NCI-H146 treated with DMSO at 0.1 percent for 48 hours (cell line): ENCODE measurements at regions not wholly inside any gene's neighbourhood (a gene's known extent, or its start where the extent isn't known, plus 50 kb on each side); places are given as distances from the start of the nearest gene placed in this dataset.
"Not testable (repeated sequence)": the region's sequence is repeated elsewhere in the genome, so short reads cannot be mapped to it uniquely, and the experiment has no call there.

Experiments used
- DNase-seq: peaks from one replicate; lab custom pipeline; 2025; ENCODE audit not compliant: unreplicated experiment; lab: John Stamatoyannopoulos, UW

DNA sequence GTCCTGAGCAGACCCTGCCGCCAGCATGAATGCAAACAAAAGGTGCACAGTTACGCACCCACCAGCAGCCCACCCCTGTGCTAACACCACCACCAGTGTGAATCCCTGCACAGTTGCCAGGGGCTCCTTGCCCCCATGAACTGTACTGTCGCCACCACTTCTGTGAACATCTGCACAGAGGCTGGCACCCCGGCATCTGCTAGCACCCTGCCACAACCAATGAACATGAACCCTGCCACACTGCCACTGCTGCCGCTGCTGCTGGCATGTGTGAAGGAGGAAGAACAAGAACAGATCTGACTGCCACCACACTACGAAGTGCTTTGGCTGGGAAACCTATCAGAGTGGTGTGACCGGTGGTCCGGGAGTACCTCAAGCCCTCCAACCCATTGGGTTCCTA, 261.3 kb downstream of the PARM1 start:
- DNase-seq = no peak

- DNase-seq = not testable (repeated sequence)
Measured at GRCh38 chr4:75192182-75192581, 259.3 kb downstream of the PARM1 start.

GRCh38 chr4:75189711-75190335, 256.9 kb downstream of the PARM1 start:
- DNase-seq = no peak

DNA sequence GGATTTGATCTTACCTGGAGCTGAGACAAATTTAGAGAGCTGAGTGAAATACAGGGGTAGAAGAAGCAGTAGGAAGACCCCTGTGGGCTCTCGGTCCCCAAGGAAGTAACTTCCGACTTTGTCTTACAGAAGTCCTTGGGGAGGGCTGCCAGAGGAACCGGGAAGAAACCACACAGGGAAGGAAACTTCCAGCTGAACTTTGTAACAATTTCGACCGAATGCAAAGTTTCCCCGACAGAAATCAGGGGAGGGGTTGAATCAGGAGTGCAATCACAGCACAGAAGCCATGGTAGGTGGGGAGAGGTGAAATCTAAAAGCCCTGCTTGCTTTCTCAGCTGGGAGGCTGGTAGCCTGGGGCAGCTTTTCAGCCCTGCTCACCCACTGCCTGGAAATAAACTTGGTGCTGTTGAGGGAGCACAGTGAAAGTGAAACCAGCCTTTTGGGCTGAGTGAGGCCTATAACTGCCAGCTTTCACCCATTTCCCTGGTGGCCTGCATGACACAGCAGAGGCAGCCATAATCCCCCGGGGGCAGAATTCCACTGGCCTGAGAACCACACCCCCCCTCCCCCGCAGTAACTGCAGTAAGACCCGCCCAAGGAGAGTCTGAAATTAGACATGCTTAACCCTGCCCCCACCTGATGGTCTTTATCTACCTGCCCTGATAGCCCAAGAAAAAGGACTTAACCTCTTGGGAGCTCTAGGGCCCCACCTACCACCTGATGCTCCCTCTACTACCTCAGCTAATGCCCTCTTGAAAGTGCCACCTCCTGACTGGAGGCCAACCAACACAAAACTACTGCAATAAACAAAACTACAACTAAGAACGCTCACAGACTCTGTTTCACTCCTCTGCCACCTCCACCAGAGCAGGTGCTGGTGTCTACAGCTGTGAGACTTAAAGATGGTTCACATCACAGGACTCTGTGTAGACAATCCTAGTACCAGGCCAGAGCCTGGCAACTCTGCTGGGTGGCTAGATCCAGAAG, 248.2 kb downstream of the PARM1 start:
- no peak for DNase-seq

GRCh38 chr4:75180217-75180616, 247.3 kb downstream of the PARM1 start:
- no peak for DNase-seq

DNA sequence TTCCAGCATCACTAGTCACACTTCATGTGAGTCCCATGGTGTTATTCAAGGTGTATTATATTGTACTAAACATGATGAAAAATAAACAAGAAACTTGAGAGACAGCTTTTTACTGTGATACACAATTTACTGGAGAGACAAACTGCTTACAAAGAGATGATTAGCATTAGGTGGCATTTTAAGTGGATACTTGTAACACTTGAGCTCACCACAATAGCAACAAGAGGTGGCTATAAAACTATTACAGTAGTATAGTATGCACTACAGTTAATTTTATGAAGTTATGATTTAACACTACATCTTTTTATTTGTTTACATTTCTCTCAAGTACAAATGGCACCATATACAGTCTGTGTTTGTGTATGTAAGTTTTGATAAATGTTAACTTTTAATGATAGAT, 246.6 kb downstream of the PARM1 start:
- DNase-seq = no peak

DNA sequence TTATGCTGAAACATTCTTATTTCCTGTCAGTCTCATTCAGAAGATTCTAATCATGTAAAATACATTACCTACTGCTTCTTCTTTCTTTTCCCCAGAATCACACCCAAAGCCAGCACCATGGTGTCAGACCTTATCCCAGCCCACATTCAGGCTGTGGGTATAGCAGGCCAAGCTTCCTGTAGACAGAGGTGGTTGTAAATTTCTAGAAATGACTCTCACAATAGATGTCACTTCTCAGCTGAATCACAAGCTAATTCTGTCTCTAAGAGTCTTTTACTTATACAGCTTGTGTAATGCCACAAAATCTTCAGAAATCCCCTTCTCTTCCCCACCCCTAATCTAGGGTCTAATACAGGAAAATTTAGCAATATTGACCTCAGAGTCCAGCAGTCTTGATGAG, 239.6 kb downstream of the PARM1 start:
- DNase-seq = no peak

DNA sequence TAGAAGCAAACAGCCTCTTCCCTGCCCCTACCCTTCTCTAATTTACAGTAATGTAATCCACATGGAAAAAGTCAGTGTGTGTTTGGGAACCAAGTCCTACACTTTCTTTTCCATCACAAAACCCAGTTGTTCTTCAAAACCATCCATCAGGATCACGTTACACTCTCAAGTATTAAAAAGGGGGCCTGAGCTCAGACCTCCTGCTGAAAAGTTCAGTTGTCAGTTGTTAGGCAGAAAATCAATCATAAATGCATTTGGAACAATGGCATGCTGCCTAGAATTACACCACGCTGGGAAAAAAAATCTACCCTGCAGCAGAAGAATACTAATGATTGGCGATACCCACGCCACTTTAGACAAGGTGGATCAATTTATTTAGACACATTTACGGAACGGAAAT, 236.5 kb downstream of the PARM1 start:
- peak; percentile 8 for DNase-seq

GRCh38 chr4:75169020-75169419, 236.1 kb downstream of the PARM1 start:
- DNase-seq = no peak

GRCh38 chr4:75168548-75168947, 235.6 kb downstream of the PARM1 start:
- DNase-seq = no peak

- not testable (repeated sequence) for DNase-seq
Measured at GRCh38 chr4:75165100-75165499, 232.2 kb downstream of the PARM1 start.

DNA sequence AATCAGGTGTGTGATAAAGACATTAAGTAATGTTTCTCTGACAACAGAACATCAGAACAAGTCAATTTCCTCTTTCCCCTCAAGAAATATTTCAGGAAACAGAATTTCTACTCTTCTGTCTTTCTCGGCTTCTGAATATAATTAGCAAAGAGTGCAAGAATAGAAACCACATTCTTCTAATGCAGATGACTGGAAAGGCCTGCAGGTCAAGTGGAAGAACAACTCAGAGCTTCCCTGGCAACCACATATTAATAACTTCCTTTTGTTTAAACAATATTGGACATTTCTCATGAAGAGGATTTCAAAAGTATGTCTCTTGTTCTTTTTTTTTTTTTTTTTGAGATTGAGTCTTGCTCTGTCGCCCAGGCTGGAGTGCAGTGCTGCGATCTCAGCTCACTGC, 225.5 kb downstream of the PARM1 start:
- DNase-seq = no peak

- DNase-seq = no peak
Measured at GRCh38 chr4:75154994-75155393, 222.1 kb downstream of the PARM1 start.

DNA sequence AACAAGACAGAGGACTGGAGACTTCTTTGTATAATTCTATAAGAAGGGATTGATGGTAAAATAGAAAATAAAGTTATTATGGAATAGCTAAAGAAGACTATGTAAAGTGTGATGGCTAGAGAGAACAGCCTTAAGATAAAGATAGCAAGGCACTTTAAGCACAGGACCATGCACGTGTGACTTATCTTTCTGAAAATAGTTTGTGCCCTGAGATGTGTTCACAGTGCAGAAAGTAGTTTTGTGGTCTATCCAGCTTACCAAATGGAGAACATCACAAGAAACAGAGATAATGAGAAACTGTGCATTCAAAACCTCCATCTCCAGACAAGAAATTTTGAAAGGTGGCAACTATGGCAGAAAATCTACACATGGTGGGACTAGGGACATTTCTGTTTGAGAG, 213.3 kb downstream of the PARM1 start:
- DNase-seq = no peak

- DNase-seq = no peak
Measured at GRCh38 chr4:75144475-75144874, 211.6 kb downstream of the PARM1 start.

GRCh38 chr4:75142850-75143249, 209.9 kb downstream of the PARM1 start:
- DNase-seq = no peak

- DNase-seq = no peak
Measured at GRCh38 chr4:75142382-75142781, 209.5 kb downstream of the PARM1 start.

GRCh38 chr4:75141162-75141561, 208.2 kb downstream of the PARM1 start:
- no peak for DNase-seq

- no peak for DNase-seq
Measured at GRCh38 chr4:75137302-75137701, 204.4 kb downstream of the PARM1 start.

DNA sequence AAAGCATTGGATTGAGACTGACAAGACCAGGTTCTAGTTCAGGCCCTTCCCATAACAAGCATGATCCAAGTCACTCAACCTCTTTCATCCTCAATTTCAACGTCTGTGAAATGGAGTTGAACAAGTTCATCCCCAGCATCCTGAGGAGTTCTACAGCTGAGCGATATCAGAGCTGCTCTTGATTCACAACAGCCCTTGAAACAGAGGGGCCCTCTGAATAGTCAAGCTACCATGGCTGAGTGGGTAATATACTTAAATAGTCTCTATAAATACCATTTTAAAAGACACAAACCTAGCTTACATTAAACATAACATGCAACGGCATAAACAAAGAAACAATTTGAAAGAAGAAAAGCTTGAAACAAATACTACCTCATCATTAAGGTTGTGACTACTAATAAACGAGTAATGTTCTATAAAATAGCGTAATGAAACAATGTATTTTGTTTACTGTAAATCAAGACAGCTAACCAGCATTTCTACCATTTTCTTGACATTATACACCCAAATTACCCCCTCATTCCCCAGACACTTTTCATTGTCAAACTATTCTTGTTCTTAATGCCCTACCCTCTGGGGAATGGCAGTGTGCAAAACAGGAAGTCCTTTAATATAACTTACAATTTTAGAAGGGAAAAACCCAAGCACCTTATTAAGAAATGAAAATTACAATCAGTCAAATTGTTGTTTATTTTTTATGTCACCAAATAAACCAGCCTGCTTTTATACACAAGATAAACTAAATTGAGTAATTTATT, 202.3 kb downstream of the PARM1 start:
- no peak for DNase-seq

- DNase-seq = not testable (repeated sequence)
Measured at GRCh38 chr4:75126870-75127269, 194.0 kb downstream of the PARM1 start.

GRCh38 chr4:75126058-75126457, 193.1 kb downstream of the PARM1 start:
- DNase-seq = no peak
